ENCODE measurements at regions not wholly inside any gene's neighbourhood (a gene's known extent, or its start where the extent isn't known, plus 50 kb on each side); places are given as distances from the start of the nearest gene placed in this dataset.
"Not testable (repeated sequence)": the region's sequence is repeated elsewhere in the genome, so short reads cannot be mapped to it uniquely, and the experiment has no call there.

DNA sequence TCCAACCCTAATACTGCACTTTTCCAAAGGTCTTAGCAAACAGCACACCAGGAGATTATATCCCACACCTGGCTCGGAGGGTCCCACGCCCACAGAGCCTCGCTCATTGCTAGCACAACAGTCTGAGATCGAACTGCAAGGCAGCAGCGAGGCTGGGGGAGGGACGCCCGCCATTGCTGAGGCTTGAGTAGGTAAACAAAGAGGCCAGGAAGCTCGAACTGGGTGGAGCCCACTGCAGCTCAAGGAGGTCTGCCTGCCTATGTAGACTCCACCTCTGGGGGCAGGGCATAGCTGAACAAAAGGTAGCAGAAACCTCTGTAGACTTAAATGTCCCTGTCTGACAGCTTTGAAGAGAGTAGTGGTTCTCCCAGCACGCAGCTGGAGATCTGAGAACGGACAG lies 361.0 kb upstream of the PPP2R3A start:
- not testable (repeated sequence) for TF ChIP-seq POLR2AphosphoS5 (IDR thresholded peaks at IDR 0.05); EZH2 (IDR thresholded peaks at IDR 0.05; ENCODE audit: borderline replicate concordance, insufficient read depth, low read length, poor library complexity, severe bottlenecking); RAD21 (conservative IDR thresholded peaks at IDR 0.05); TAF1 (IDR thresholded peaks at IDR 0.05; ENCODE audit: low read depth); SMC3 (conservative IDR thresholded peaks at IDR 0.05; ENCODE audit: poor library complexity); EP300 (conservative IDR thresholded peaks at IDR 0.05; ENCODE audit: poor library complexity, severe bottlenecking)
- TF ChIP-seq, protein P1, sequence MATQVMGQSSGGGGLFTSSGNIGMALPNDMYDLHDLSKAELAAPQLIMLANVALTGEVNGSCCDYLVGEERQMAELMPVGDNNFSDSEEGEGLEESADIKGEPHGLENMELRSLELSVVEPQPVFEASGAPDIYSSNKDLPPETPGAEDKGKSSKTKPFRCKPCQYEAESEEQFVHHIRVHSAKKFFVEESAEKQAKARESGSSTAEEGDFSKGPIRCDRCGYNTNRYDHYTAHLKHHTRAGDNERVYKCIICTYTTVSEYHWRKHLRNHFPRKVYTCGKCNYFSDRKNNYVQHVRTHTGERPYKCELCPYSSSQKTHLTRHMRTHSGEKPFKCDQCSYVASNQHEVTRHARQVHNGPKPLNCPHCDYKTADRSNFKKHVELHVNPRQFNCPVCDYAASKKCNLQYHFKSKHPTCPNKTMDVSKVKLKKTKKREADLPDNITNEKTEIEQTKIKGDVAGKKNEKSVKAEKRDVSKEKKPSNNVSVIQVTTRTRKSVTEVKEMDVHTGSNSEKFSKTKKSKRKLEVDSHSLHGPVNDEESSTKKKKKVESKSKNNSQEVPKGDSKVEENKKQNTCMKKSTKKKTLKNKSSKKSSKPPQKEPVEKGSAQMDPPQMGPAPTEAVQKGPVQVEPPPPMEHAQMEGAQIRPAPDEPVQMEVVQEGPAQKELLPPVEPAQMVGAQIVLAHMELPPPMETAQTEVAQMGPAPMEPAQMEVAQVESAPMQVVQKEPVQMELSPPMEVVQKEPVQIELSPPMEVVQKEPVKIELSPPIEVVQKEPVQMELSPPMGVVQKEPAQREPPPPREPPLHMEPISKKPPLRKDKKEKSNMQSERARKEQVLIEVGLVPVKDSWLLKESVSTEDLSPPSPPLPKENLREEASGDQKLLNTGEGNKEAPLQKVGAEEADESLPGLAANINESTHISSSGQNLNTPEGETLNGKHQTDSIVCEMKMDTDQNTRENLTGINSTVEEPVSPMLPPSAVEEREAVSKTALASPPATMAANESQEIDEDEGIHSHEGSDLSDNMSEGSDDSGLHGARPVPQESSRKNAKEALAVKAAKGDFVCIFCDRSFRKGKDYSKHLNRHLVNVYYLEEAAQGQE (IDR thresholded peaks at IDR 0.05; ENCODE audit: borderline replicate concordance): not testable (repeated sequence)
- TF ChIP-seq, protein P2, sequence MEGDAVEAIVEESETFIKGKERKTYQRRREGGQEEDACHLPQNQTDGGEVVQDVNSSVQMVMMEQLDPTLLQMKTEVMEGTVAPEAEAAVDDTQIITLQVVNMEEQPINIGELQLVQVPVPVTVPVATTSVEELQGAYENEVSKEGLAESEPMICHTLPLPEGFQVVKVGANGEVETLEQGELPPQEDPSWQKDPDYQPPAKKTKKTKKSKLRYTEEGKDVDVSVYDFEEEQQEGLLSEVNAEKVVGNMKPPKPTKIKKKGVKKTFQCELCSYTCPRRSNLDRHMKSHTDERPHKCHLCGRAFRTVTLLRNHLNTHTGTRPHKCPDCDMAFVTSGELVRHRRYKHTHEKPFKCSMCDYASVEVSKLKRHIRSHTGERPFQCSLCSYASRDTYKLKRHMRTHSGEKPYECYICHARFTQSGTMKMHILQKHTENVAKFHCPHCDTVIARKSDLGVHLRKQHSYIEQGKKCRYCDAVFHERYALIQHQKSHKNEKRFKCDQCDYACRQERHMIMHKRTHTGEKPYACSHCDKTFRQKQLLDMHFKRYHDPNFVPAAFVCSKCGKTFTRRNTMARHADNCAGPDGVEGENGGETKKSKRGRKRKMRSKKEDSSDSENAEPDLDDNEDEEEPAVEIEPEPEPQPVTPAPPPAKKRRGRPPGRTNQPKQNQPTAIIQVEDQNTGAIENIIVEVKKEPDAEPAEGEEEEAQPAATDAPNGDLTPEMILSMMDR (IDR thresholded peaks at IDR 0.05; ENCODE audit: poor library complexity, severe bottlenecking): not testable (repeated sequence)

Data from neural cell (in vitro differentiated cells).